HG02763 (cell line): ENCODE measurements at regions not wholly inside any gene's neighbourhood (a gene's known extent, or its start where the extent isn't known, plus 50 kb on each side); places are given as distances from the start of the nearest gene placed in this dataset.

Experiments used
- ATAC-seq: cut with Tn5 transposase; IDR thresholded peaks from one replicate; pipeline ENCODE4 v1.9.1; 2021; ENCODE audit warnings: mild to moderate bottlenecking, moderate library complexity; ENCODE audit not compliant: unreplicated experiment

GRCh38 chr9:81132796-81133195, 556.6 kb downstream of the TLE1 start:
- ATAC-seq = no peak

DNA sequence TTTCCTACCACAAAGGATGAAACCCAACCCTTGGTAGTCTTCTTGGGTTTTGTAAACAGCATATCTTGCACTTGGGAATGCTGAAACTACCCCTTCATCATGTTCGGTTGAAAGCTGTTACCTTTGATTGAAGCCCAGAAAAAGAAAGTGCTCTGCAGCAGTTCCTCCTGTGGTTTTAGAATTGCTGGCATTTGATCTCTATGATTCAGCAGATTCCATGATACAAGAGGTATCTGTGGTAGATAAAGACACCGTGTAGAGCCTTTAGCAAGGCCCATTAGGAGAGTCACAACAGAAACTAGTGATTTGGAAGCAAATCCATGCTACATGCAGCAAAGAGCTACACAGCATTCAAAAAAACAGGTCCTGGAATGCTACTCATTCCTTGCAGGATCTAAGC, 557.0 kb downstream of the TLE1 start:
- no peak for ATAC-seq

DNA sequence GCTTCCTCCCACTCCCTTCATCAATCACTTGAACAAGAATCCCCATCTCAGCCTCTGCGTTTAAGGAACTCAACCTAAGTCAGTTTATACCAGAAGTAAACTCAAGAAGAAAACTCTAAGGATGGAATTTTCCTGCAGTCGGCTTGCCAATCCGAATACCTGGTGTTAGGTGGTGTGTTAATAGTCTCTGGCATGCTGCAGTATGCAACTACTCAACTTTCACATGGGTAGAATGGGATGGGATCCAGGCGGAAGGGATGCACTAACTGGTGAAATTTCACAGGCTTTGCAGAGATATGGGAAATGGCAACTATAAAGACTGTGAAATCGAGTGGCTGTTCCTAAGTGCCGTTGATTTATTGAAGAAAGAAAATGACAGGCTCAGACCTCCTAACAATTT, 560.6 kb downstream of the TLE1 start:
- ATAC-seq = no peak

GRCh38 chr9:81125446-81126092, 563.8 kb downstream of the TLE1 start:
- ATAC-seq = no peak

DNA sequence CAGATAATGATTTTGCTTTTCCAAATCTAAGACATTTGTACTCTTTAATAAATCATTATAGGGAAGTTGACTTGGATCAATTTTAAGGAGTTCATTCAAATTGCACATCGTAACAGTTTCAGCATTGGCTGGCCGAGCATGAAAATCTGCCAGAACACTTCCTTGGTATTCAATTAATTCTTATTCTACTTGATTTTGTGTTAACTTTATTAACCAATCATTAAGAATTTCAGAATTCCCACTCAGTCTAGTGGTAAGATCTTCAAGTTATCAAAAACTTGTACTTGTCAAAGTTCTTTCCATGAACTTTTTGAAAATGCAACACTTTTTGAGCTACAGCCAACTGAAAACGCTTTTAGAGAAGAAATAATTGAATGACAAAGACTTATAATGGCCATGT, 565.8 kb downstream of the TLE1 start:
- ATAC-seq = no peak

- ATAC-seq = no peak
These were observed 566.6 kb downstream of the TLE1 start for GRCh38 chr9:81122749-81123148.

DNA sequence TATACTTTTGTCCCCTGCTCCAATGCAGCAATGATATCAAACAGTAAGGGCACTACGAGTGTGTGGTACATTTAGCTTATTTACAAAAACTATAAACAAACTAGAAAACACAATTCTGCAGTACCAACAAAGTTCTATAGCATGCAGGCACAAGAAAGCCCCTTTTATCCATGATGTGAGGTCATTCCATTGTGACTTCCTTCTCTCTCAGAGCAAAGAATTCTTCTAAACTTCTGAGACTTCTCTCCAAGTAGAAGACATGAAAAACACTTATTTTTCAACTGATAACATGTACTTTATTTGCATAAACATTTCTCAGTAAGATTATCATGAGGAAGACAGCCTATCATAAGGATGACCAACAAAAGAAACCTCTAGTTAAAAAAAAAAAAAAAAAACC, 569.8 kb downstream of the TLE1 start:
- ATAC-seq = no peak

- no peak for ATAC-seq
These were observed 570.9 kb downstream of the TLE1 start for GRCh38 chr9:81118416-81118815.

DNA sequence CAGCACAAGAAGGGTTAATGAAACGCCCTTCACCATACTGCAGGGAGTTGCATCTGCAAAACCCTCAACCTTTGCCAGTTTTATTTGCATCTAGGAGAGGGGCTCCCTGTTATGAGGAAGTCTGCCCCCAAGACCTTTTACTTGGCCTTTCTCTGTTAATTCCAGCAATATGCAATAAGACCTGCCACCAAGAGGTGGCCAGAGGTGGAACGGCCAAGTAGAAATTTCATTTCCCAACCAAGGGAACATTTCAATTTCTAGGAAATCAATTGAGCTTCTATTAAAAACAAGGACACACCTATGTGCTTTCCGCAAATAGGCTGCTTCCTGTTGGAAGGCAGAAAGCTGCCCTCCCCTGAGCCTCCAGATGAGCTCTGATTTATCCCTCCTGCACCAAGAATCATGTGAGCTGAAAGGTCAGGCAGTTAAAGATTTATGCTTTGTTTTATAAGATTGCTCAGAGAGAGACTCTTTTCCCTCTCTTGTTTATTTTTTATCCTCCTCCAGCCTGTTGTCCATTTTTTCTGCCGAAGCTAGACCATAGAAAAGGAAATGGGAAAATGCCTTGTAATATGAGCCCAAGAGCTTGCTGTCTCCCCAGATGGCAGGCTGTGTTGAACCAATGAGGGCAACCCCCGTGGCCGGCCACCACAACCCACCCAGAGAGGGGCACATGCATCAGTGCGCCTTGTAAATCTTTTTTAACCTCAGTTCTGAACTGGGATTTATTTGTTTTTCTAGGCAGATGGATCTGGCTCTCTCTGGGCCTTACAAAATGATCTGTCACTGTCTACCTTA, 572.8 kb downstream of the TLE1 start:
- ATAC-seq = no peak

DNA sequence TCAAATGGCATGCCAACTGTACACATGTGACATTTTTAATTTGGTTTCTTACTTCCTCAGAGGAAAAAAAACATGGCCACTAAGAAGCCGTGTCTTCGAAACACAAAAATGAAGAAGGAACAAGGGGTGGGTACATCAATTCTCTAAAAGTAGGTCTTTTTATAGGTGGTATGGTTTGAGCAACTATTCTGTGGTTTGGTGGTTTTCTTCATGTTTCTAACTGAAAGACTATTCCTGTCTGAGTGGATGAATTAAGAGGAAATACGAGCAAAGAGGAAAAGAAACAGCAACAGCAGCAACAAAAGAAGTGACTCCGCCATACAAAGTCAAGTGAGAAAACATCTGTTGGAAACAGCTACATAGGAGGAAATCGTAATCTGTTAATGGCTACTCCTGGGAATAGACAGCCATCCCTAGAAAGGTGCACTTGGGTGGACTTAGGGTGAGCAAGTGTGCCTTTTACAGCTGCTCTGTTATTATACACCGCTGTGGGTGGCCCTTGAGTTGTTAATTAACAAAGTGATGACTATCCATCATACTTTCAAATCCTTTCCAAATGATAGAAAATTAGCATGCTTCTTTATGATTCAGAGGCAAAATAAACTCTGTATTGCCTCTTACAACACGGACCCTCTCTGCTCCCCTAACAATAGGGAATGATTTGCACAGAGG, 575.8 kb downstream of the TLE1 start:
- peak; percentile 62 for ATAC-seq

DNA sequence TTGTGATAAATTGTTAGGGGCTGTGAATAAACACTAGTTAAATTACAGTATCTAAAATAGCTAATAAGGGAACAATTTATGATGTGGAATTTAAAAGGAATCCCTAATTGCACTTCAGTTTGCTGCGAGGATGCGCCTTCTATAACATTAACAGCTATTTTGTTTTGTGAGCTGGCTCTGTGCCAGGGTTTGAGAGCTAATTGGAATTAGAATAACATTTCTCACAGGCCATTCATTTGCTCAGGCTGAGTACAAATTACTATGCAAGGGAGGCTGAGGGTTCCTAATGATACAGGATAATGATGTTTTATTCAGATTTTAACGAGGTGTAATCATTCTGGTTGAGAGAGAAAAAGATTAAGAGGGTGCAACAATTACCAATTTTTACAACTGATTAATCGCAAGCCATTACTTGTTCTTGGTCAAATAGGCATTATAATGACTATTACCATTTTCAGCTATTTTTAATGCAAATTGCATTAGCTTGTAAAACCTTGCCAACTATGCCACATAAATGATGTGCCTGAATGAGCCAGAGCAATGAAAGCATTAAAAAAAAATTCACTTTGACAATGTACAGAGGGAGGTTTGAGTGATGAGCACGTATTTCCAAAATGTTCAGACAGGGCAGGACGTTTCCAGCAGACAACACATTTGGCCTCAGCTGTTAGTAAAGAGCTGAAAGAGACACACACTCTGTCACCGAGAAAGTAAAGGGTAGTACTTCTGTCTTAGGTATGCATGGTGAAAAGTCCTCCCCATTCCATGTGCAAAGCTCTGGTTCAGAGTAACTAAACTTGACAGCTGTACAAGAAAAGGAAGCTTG, 576.5 kb downstream of the TLE1 start:
- no peak for ATAC-seq

- ATAC-seq = no peak
These were observed 580.5 kb downstream of the TLE1 start for GRCh38 chr9:81108821-81109220.

DNA sequence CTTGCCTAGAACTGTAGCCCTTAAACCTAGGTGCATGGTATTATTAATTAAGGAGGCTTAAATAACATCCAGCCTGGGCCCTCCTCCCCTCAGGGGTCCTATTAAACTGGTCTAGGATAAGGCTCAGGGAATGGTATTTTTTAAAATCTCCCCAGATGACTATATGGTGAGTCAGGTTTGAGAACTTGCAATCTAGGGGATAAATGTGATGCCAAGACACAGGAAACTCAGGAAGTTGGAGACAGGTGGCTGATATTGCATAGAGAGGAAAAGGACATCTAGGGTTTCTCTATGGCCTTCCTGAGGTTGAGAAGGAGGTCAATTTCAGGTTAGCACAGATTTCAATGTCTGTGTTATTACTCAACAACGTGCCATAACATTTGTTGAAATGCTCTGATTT, 581.0 kb downstream of the TLE1 start:
- no peak for ATAC-seq

DNA sequence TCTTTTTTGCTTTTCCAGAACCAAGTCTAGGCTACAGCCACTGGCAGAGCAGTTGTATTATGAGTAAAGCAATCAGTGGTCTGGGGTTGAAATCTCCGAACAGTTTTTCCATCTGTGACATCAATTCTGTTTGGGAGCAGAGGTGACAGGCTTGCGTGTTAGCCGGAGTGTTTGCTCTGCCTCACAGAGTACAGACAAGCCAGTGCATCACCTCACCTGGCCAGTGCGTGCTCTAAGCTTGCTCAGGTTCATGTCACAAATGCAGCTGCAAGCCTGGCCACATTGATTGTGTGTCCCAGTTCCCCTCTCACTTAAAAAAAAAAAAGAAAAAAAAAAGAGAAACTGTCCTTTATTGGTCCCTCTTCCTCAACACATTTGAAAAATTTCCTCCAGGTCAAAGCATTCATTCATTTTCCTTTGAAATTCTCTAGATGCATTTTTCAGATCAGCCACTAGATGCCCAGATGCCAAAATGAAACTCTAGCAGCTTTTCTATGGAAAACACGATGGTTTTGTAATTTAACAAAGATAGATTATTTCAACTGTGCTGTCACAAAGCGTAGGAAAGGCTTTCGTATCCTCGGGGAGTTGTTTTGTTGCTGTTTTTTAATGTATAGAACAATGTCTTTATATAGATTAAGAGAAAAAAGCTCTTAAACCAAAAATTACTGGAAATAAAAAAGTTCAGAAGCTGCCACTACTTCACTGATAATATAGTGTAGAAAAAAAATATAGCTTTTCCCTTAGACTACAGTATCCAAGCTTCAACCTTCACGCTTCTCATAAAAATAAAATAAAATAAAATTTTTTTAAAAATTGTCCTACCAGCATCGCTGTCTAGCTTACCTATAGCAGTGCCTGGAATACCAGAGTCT, 585.5 kb downstream of the TLE1 start:
- no peak for ATAC-seq

DNA sequence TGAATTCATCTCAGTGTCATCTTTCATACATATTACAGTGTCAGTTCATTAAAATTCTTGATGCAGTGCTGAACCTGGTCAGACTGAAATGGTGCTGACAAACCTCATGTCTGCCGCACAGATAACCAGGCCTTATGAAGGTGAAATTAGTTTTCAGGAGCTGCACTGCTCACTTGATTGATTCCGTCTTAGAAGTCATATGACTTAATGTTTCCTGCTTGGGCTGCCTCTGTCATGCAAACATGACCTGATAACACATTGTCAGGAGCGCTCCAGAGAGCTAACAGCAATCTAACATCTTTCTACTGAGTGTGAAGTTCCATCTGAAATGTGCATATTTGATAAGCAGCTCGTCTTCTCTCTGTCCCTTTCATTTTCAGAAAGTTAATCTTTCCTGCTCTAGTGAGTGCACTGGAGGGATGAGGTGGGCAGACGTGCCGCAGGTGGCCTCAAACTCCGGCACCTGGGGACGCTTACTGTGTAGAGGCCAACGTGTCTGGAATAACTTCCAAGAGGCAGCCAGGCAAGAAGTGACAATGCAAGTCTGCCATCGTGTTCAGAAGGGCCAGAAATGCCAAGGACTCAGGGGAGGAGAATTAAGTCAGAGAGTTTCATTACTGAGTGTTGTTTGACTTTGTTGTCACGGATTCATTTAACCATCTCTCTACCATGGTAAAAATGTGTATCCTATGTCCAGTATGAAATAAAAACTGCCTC, 592.1 kb downstream of the TLE1 start:
- ATAC-seq = no peak

- ATAC-seq = no peak
These were observed 592.7 kb downstream of the TLE1 start for GRCh38 chr9:81096625-81097024.

GRCh38 chr9:81092057-81092456, 597.3 kb downstream of the TLE1 start:
- no peak for ATAC-seq

DNA sequence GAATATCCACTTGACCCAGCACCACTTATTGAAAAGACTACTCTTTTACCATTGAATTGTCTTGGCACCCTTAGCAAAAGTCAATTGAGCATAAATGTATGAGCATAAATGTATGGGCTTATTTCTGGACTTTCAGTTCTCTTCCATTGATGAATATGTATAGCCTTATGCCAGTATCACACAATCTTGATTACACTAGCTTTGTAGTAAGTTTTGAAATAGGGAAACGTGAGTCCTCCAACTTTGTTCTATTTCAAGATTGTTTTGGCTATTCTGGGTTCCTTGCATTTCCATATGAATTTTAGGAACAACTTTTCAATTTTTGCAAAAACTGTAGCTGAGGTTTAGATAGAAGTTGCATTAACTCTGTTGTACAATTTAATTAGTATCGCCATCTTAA, 601.0 kb downstream of the TLE1 start:
- ATAC-seq = no peak

DNA sequence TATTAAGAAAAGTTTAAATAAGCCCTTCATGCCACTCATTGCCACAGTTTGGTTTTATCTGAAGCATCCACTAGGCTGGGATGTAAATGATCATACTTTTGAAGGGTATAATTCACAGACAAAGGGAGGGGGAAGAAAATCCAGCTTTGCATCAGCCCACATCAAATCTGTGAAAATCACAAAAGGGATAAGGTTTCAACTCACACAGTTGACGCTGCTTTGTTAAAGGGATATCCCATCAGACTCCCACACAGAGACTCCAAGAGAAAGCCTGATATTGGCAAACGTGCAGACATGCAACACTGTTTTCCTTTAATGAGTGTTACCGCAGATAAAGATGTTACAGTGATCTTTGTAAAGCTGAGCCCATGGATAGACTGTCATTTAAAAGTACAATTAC, 602.9 kb downstream of the TLE1 start:
- no peak for ATAC-seq
